Endothelial cell (in vitro differentiated cells): ENCODE measurements at regions not wholly inside any gene's neighbourhood (a gene's known extent, or its start where the extent isn't known, plus 50 kb on each side); places are given as distances from the start of the nearest gene placed in this dataset.
"Not testable (repeated sequence)": the region's sequence is repeated elsewhere in the genome, so short reads cannot be mapped to it uniquely, and the experiment has no call there.

Experiments used
- DNase-seq: peaks from one replicate; pipeline ENCODE4 v3.0.0; 2021; ENCODE audit warnings: low spot score
- H3K27ac Mint-ChIP-seq: one replicate; pipeline ENCODE4 v1.8.0; 2021; ENCODE audit warnings: mixed read lengths, inconsistent platforms; ENCODE audit not compliant: unreplicated experiment
- H3K27me3 Mint-ChIP-seq: one replicate; pipeline ENCODE4 v1.8.0; 2021; ENCODE audit warnings: mild to moderate bottlenecking, moderate library complexity, mixed read lengths, inconsistent platforms; ENCODE audit not compliant: unreplicated experiment
- H3K36me3 Mint-ChIP-seq: one replicate; pipeline ENCODE4 v1.8.0; 2021; ENCODE audit warnings: mild to moderate bottlenecking, low read depth, mixed read lengths, inconsistent platforms; ENCODE audit not compliant: unreplicated experiment
- H3K4me1 Mint-ChIP-seq: one replicate; pipeline ENCODE4 v1.8.0; 2021; ENCODE audit warnings: mild to moderate bottlenecking, mixed read lengths, inconsistent platforms; ENCODE audit not compliant: unreplicated experiment
- H3K4me3 Mint-ChIP-seq: one replicate; pipeline ENCODE4 v1.8.0; 2021; ENCODE audit warnings: mild to moderate bottlenecking, mixed read lengths, inconsistent platforms; ENCODE audit not compliant: unreplicated experiment
- H3K9me3 Mint-ChIP-seq: one replicate; pipeline ENCODE4 v1.8.0; 2021; ENCODE audit warnings: mixed read lengths, inconsistent platforms; ENCODE audit not compliant: unreplicated experiment
- CTCF ChIP-seq: fragments of 200-600 bp; sonication (generic); IDR thresholded peaks from one replicate; pipeline ENCODE4 v1.5.0; 2021; ENCODE audit warnings: antibody characterized with exemption; ENCODE audit not compliant: unreplicated experiment

GRCh38 chr4:102210806-102211205 is 134.5 kb downstream of the SLC39A8 start:
- not testable (repeated sequence) for DNase-seq, H3K27me3 Mint-ChIP-seq, H3K9me3 Mint-ChIP-seq, H3K36me3 Mint-ChIP-seq, H3K4me1 Mint-ChIP-seq, H3K4me3 Mint-ChIP-seq, H3K27ac Mint-ChIP-seq

GRCh38 chr4:102204634-102205033 is 140.6 kb downstream of the SLC39A8 start:
- not testable (repeated sequence) for H3K4me3 Mint-ChIP-seq, H3K27me3 Mint-ChIP-seq, DNase-seq, H3K27ac Mint-ChIP-seq, H3K9me3 Mint-ChIP-seq, H3K4me1 Mint-ChIP-seq, H3K36me3 Mint-ChIP-seq

- TF ChIP-seq CTCF: no peak
- no peaks in the 10 kb centered on the region for H3K9me3 Mint-ChIP-seq
- no peaks in the 10 kb centered on the region for H3K36me3 Mint-ChIP-seq
- DNase-seq: no peak
- no peaks in the 10 kb centered on the region for H3K4me1 Mint-ChIP-seq
- H3K27me3 Mint-ChIP-seq: no peaks in the 10 kb centered on the region
- no peak overlapping the region for H3K4me3 Mint-ChIP-seq
- H3K27ac Mint-ChIP-seq: no peak overlapping the region
Observed at GRCh38 chr4:102196221-102196620, 149.1 kb downstream of the SLC39A8 start.

- H3K27ac Mint-ChIP-seq: no peak overlapping the region
- H3K4me1 Mint-ChIP-seq: no peaks in the 10 kb centered on the region
- no peak overlapping the region for H3K4me3 Mint-ChIP-seq
- no peak for TF ChIP-seq CTCF
- H3K9me3 Mint-ChIP-seq: no peaks in the 10 kb centered on the region
- no peaks in the 10 kb centered on the region for H3K27me3 Mint-ChIP-seq
- no peaks in the 10 kb centered on the region for H3K36me3 Mint-ChIP-seq
- no peak for DNase-seq
Observed at GRCh38 chr4:102193145-102193544, 152.1 kb downstream of the SLC39A8 start.

GRCh38 chr4:102180046-102180445 is 165.2 kb downstream of the SLC39A8 start:
- Mint-ChIP-seq H3K27ac (no peak overlapping the region), H3K9me3 (no peaks in the 10 kb centered on the region), H3K4me1 (no peaks in the 10 kb centered on the region), H3K4me3 (no peak overlapping the region), H3K27me3 (no peaks in the 10 kb centered on the region), H3K36me3 (no peaks in the 10 kb centered on the region)
- DNase-seq: no peak
- no peak for TF ChIP-seq CTCF

- Mint-ChIP-seq H3K9me3 (no peaks in the 10 kb centered on the region), H3K27me3 (no peaks in the 10 kb centered on the region), H3K27ac (no peak overlapping the region), H3K36me3 (no peaks in the 10 kb centered on the region), H3K4me1 (no peaks in the 10 kb centered on the region), H3K4me3 (no peak overlapping the region)
- TF ChIP-seq CTCF: no peak
- no peak for DNase-seq
Observed at GRCh38 chr4:102174719-102175189, 170.5 kb downstream of the SLC39A8 start.
